Spleen (tissue), 7 donors: ENCODE measurements at regions not wholly inside any gene's neighbourhood (a gene's known extent, or its start where the extent isn't known, plus 50 kb on each side); places are given as distances from the start of the nearest gene placed in this dataset.

Source experiments
- CTCF ChIP-seq, 11 experiments: fragments of 200-600 bp in 7 of 11; fragments of 450-650 bp in 4 of 11; sonication (generic) in 4 of 11; IDR thresholded peaks in 8 of 11; conservative IDR thresholded peaks in 3 of 11; 1 replicate in 7 of 11; 2 replicates in 4 of 11; pipeline versions ENCODE4 v1.4.0 to v1.8.0; 2016 to 2021; ENCODE audit warnings: antibody characterized with exemption in 11 of 11, inconsistent platforms in 4 of 11, mild to moderate bottlenecking in 1 of 11
- POLR2A ChIP-seq, 3 donors: fragments of 450-650 bp; IDR thresholded peaks; one replicate each; pipeline ENCODE4 v1.5.1; 2017; ENCODE audit warnings: antibody characterized with exemption in 3 of 3, mild to moderate bottlenecking in 1 of 3
- POLR2AphosphoS5 ChIP-seq, 3 donors: sonication (generic); formaldehyde crosslinking; IDR thresholded peaks; one replicate each; pipeline ENCODE4 v1.5.1; 2017; ENCODE audit warnings: antibody characterized with exemption in 3 of 3
- donor health status: DM: no; HTN: no; CAD: no; lungs with moderate emphysema.
- donor health status: DM: no; HTN: no; CAD: no.
- donor health status: DM: no; HTN: no; CAD: no.

GRCh38 chr4:111650674-111651086 is 494.6 kb upstream of the FAM241A start:
- no peak for TF ChIP-seq CTCF (IDR thresholded peaks at IDR 0.05 in 8 of 11, conservative IDR thresholded peaks at IDR 0.05 in 3 of 11)
- TF ChIP-seq POLR2AphosphoS5 (IDR thresholded peaks at IDR 0.05): no peak
- no peak for TF ChIP-seq POLR2A (IDR thresholded peaks at IDR 0.05)
